ENCODE measurements at regions not wholly inside any gene's neighbourhood (a gene's known extent, or its start where the extent isn't known, plus 50 kb on each side); places are given as distances from the start of the nearest gene placed in this dataset.

- no peak for DNase-seq (ENCODE audit: low read depth)
These were observed 301.9 kb upstream of the NR2F2 start for GRCh38 chr15:96028620-96029019.

GRCh38 chr15:96029172-96029571 lies 301.3 kb upstream of the NR2F2 start:
- DNase-seq (ENCODE audit: low read depth): no peak

GRCh38 chr15:96031426-96032110 lies 298.9 kb upstream of the NR2F2 start:
- no peak for DNase-seq (ENCODE audit: low read depth)

GRCh38 chr15:96035091-96035490 lies 295.4 kb upstream of the NR2F2 start:
- no peak for DNase-seq (ENCODE audit: low read depth)

GRCh38 chr15:96035635-96036034 lies 294.9 kb upstream of the NR2F2 start:
- DNase-seq (ENCODE audit: low read depth): no peak

- no peak for DNase-seq (ENCODE audit: low read depth)
These were observed 292.9 kb upstream of the NR2F2 start for GRCh38 chr15:96037584-96037983.

- DNase-seq (ENCODE audit: low read depth): no peak
These were observed 292.4 kb upstream of the NR2F2 start for GRCh38 chr15:96038131-96038530.

- no peak for DNase-seq (ENCODE audit: low read depth)
These were observed 291.9 kb upstream of the NR2F2 start for GRCh38 chr15:96038650-96039049.

GRCh38 chr15:96041982-96042733 lies 288.3 kb upstream of the NR2F2 start:
- no peak for DNase-seq (ENCODE audit: low read depth)

GRCh38 chr15:96042734-96043224 lies 287.7 kb upstream of the NR2F2 start:
- DNase-seq (ENCODE audit: low read depth): no peak

GRCh38 chr15:96043591-96044171 lies 286.8 kb upstream of the NR2F2 start:
- DNase-seq (ENCODE audit: low read depth): no peak

- DNase-seq (ENCODE audit: low read depth): no peak
These were observed 283.8 kb upstream of the NR2F2 start for GRCh38 chr15:96046620-96047240.

- no peak for DNase-seq (ENCODE audit: low read depth)
These were observed 283.1 kb upstream of the NR2F2 start for GRCh38 chr15:96047255-96047931.

GRCh38 chr15:96049323-96049722 lies 281.2 kb upstream of the NR2F2 start:
- no peak for DNase-seq (ENCODE audit: low read depth)

GRCh38 chr15:96049766-96050165 lies 280.7 kb upstream of the NR2F2 start:
- no peak for DNase-seq (ENCODE audit: low read depth)

- DNase-seq (ENCODE audit: low read depth): no peak
These were observed 278.9 kb upstream of the NR2F2 start for GRCh38 chr15:96051598-96051997.

GRCh38 chr15:96052154-96052553 lies 278.3 kb upstream of the NR2F2 start:
- no peak for DNase-seq (ENCODE audit: low read depth)

- no peak for DNase-seq (ENCODE audit: low read depth)
These were observed 277.9 kb upstream of the NR2F2 start for GRCh38 chr15:96052572-96053030.

- no peak for DNase-seq (ENCODE audit: low read depth)
These were observed 277.3 kb upstream of the NR2F2 start for GRCh38 chr15:96053031-96053780.

GRCh38 chr15:96053781-96054428 lies 276.6 kb upstream of the NR2F2 start:
- no peak for DNase-seq (ENCODE audit: low read depth)

GRCh38 chr15:96054621-96055020 lies 275.9 kb upstream of the NR2F2 start:
- DNase-seq (ENCODE audit: low read depth): no peak

All from activated T-cell treated with anti-CD3 and anti-CD28 coated beads for 48 hours (primary cell).